Hippocampal formation (tissue), 2 donors: ENCODE measurements at regions not wholly inside any gene's neighbourhood (a gene's known extent, or its start where the extent isn't known, plus 50 kb on each side); places are given as distances from the start of the nearest gene placed in this dataset.
A peak's percentile ranks its signal among the peaks of the same experiment; 100 is the strongest.
"Not testable (repeated sequence)": the region's sequence is repeated elsewhere in the genome, so short reads cannot be mapped to it uniquely, and the experiment has no call there.

Source experiments
- DNase-seq, 2 donors: peaks; one replicate each; lab custom pipeline; 2025; lab: John Stamatoyannopoulos, UW

DNA sequence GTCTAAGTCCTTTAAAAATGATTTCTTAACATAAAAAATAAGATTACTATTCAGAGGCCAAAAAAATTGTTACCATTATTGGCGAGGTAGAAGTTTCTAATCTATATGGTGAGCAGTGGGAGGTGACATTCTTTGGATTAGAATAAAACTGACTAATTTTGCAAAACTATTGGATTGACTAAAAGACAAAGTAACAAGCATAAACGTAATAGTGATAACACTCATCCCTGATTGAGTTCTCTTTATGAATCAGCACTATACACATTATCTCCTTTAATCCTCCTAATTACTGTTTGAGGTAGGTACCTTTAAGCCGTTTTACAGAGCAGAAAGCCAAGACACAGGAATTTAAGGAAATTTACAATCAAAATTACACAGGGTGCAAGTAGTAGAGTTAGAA is 139.2 kb upstream of the NRP1 start:
- DNase-seq, result no peak

DNA sequence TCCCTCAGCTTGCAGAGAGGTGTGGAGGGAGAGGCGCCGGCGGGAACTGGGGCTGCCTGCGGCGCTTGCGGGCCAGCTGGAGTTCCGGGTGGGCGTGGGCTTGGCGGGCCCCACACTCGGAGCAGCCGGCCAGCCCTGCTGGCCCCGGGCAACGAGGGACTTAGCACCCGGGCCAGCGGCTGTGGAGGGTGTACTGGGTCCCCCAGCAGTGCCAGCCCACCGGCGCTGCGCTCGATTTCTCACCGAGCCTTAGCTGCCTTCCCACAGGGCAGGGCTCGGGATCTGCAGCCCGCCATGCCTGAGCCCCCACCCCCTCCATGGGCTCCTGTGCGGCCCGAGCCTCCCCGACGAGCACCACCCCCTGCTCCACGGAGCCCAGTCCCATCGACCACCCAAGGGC is 133.5 kb upstream of the NRP1 start:
- not testable (repeated sequence) for DNase-seq

DNA sequence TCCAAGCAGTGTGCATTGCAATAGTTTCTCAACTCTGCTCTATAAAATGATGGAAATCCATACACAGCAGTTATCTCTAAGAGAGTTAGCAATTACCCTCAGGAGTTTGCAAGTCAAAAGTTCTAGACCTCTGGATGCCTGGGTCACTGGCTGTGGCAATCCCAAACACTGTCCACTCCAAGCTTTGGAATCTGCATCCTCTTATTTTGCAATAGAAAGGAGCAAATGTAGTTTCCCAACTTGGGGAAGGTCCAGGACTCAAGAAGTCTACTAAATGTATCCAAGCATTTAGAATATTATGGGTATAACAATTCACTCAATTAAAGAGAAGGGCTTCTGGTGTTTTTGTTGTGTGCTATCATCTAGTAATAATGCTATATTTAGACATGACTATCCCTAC is 131.3 kb upstream of the NRP1 start:
- DNase-seq, result no peak

DNA sequence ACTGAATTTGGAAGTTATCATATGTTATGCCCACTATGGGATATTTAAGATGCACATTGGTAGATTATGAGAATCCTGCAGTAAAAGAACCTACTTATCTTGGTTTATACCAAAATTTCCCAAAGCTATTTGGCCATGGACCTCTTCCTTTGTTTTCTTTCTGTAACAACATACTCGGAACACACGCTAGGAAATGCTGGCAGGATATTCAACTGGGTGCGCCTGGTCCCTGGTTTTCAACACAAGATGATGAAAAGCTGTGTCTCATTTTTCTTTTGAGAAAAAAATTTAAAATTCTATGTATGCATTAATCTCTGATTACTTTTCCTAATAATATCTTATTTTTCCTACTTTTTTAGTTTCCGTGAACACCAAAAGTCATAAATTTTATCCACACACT is 128.5 kb upstream of the NRP1 start:
- DNase-seq, result no peak

DNA sequence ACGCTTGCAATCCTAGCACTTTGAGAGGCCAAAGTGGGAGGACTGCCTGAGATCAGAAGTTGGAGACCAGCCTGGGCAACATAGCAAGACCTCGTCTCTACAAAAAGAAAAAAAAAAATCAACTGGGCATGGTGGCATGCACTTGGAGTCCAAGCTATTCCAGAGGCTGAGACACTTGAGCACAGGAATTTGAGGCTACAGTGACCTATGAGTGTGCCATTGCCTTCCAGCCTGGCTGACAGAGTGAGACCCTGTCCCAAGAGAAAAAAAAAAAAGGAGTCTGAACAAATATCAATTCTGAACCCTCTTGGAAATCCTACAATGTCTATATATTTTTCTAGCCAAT is 126.8 kb upstream of the NRP1 start:
- DNase-seq, result no peak

- DNase-seq, result no peak
Measured at GRCh38 chr10:33460505-33461294, 126.2 kb upstream of the NRP1 start.

GRCh38 chr10:33459602-33460001 is 125.1 kb upstream of the NRP1 start:
- DNase-seq, result no peak

DNA sequence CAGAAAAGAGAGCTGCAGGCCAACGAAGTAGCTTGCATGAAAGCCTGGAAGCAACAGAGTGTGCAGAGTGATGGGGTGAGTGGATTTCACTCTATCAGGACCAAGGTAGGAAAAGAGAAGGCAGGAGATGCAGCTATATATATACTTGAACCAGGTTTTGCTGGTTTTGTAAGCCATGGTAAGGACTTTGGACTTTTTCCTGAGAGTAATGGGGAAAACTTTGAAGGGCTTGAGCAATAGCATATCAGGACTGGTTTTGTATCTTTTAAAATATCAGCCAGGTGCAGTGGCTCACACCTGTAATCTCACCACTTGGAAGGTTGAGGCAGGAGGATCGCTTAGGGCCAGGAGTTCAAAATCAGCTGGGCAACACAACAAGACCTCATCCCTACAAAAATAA is 120.6 kb upstream of the NRP1 start:
- no peak for DNase-seq

DNA sequence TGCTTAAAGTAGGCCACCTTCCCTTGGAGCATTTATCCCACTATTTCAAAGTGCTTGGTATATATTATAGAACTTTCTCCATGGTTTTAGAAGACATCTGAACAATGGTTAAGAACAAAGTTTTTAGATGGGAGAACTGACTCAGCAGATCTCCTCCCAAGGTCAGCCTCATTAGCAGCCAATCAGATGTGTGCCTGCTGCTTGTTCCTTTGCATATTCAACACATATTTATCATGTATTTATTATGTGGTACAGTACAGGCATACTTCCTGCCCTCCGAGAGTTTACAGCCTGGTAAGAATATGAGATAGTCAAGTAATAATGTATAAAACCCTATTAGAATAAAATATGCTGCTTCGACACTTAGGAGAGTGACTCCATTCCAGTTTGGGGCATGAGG is 120.1 kb upstream of the NRP1 start:
- DNase-seq, result no peak

DNA sequence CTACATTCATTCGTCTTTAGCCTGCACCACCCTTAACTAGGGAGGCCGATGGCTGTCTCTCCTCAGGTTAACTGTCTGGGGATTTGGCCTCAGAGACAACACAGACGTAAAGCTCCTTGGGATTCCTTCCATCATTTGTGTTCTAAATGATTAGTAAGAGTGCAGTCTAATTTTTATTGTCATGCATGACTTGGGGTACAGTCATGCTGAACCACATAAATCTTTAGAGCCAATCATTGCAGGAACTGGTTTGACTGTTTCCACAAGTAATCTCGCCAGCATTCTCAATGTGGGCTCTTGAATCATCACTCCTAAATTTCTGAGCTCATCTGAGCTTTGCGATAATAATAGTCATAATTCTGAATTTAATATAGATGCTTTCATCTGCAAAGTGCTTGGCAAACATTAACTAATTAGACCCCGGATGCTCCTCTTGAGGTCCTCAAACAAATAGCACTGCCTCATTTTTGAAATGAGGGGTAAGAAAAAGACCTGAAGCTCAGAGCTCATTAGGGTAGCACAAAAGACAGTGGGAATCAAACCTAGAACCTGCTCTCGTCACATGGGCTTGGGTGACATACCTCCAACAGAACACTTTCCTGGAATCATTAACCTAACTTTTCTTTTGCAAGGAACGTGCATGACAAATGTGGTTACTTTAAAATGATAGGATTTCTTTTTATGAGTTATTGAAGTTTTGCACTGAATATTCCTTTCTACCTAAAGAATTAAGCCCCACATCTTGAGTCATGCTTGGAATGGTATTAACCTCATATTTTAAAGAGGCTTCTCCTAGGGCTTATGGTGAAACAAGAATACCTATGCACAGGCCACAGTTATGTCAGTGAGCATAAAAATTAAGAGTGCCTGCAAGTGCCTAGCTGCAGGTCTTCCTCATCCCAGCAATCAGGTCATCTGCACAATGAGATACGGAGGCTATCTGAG is 118.9 kb upstream of the NRP1 start:
- no peak for DNase-seq

- no peak for DNase-seq
Measured at GRCh38 chr10:33448421-33449140, 114.1 kb upstream of the NRP1 start.

- DNase-seq, result no peak
Measured at GRCh38 chr10:33441561-33441960, 107.1 kb upstream of the NRP1 start.

- DNase-seq, result peak in 1 of 2 donors; percentile 14
Measured at GRCh38 chr10:33434933-33435332, 100.5 kb upstream of the NRP1 start.

GRCh38 chr10:33428682-33429081 is 94.2 kb upstream of the NRP1 start:
- no peak for DNase-seq

- DNase-seq, result no peak
Measured at GRCh38 chr10:33423154-33423529, 88.7 kb upstream of the NRP1 start.

DNA sequence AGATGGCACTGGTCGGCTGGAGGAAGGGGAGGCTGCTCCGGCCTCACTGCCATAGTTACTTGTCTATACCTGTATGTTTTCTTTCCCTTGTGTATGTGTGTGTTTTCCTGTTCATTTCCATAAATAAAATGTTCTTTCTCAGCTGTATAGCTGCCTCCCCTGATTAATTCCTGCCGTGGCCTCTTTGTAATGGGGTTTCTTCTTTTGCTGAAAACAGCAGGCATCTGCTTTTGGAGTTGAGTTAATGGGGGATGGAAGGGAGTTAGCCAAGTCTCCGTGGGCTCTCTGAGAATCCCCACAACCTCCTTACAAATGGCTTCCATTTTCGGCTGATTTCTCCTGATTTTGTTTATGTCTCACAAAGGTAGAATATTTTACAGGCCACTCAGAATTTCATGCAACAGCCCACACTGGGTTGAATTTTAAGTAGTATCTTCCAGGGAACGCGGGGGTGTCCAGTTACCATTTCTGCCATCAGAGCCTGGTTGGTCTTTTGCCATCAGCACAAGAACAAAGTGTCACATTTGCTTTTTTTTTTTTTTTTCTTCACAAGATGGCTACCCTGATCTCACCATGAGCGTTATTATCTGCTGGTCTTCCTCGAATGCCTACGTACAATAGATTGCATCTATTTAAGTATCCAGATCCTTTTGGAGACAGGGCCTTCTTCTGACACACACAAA is 88.1 kb upstream of the NRP1 start:
- DNase-seq, result no peak

- no peak for DNase-seq
Measured at GRCh38 chr10:33421789-33422462, 87.5 kb upstream of the NRP1 start.

DNA sequence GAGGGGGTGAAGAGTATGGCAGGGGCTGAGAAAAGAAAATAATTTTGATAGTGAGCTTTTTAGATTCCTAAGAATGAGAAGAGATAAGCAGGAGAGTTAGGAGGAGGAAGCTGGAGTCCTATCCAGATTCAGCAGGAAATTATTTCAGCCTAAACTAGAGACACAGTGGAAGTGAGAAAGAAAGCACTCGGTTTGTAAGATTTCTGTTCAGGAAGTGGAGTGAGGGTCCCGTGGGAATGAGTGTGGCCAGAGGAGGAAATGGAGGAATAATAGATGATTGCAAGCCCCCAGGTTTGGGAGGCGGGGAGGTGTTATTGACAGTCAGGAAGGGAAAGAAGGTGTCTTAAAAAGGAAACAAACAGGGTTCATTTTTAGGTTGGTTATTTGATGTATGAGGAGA is 84.8 kb upstream of the NRP1 start:
- no peak for DNase-seq

GRCh38 chr10:33418301-33418700 is 83.8 kb upstream of the NRP1 start:
- DNase-seq, result no peak

DNA sequence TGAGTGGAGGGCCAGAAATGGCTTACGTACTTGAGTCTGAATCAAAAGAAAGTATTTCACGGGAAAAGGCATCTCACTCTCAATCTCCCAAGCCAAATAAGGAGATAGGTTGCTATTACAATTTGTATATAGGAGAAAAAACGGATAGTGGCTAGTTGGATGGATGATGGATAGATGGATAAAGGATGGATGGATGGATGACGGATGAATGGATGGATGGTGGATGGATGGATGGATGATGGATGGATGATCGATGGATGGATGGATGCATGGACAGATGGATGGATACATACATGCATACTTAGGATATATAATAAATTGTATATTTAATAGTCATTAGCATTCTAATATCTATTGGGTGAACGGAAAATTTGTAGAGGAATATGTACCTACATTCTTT is 82.2 kb upstream of the NRP1 start:
- no peak for DNase-seq

DNA sequence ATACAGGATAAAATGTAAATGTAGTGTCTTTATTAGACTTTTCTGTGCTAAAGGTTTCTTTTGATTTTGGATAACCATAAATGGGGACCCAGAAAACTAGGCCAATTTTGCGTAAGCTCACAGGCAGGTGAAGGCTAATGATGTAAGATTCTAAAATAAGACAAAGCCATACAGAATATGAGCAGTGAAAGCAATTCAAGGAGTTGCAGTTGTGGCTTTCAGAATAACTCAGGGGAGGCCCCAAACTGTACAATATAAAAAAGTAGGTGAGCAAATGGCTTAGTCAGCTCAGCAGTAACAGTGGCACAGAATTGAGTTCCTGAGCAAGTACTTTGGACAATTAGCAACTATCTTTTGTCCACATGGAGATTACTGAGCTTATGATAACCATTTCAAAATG is 81.7 kb upstream of the NRP1 start:
- DNase-seq, result no peak

- no peak for DNase-seq
Measured at GRCh38 chr10:33414841-33415240, 80.4 kb upstream of the NRP1 start.
